ENCODE measurements at regions not wholly inside any gene's neighbourhood (a gene's known extent, or its start where the extent isn't known, plus 50 kb on each side); places are given as distances from the start of the nearest gene placed in this dataset.

DNA sequence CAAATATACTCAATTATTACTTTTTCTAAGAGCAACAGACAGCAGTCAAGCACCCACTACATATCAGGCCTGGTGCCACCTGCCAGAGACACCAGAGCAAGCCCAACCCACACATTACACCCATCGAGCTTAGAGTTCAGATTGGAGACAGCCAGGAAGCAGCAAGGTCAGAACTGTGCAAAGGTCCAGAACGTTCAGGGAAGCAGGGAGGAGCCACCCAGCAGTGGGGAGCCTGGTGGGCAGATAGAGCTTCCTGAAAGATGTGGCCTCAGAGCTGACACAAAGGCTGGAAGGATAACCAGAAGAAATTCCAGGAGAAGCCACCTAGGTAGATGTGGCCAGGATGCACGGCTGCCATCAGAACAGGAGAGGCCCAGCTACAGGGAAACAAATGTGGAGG is 440.5 kb upstream of the ID2 start:
- Histone ChIP-seq H3K4me3 (ENCODE audit: low read depth in 1 of 3, low read length in 3 of 3) (no peak overlapping the region), H3K9me3 (ENCODE audit: control insufficient read depth in 4 of 4, low read length in 3 of 4) (no peaks in the 10 kb centered on the region), H3K36me3 (ENCODE audit: control insufficient read depth in 4 of 4, insufficient read depth in 3 of 4, low read depth in 1 of 4, low read length in 3 of 4) (no peaks in the 10 kb centered on the region), H3K4me1 (ENCODE audit: control insufficient read depth in 4 of 4, insufficient read depth in 4 of 4, low read length in 3 of 4) (peaks cover 10 to 39% (median 24%) of the 10 kb centered on the region in 4 donors), H3K27ac (ENCODE audit: low read depth in 1 of 2, low read length in 2 of 2) (peak overlapping the region; percentile 80 to 89), H3K9ac (ENCODE audit: low read depth in 1 of 2, low read length in 2 of 2) (no peak overlapping the region), H3K27me3 (ENCODE audit: control insufficient read depth in 4 of 4, insufficient read depth in 4 of 4, low read length in 3 of 4) (no peaks in the 10 kb centered on the region)
- no peak for DNase-seq (ENCODE audit: low spot score)
- WGBS, result 40% methylated on average over 3 of the region's 3 CpGs
- TF ChIP-seq, protein P1, sequence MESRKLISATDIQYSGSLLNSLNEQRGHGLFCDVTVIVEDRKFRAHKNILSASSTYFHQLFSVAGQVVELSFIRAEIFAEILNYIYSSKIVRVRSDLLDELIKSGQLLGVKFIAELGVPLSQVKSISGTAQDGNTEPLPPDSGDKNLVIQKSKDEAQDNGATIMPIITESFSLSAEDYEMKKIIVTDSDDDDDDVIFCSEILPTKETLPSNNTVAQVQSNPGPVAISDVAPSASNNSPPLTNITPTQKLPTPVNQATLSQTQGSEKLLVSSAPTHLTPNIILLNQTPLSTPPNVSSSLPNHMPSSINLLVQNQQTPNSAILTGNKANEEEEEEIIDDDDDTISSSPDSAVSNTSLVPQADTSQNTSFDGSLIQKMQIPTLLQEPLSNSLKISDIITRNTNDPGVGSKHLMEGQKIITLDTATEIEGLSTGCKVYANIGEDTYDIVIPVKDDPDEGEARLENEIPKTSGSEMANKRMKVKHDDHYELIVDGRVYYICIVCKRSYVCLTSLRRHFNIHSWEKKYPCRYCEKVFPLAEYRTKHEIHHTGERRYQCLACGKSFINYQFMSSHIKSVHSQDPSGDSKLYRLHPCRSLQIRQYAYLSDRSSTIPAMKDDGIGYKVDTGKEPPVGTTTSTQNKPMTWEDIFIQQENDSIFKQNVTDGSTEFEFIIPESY (IDR thresholded peaks at IDR 0.05), result no peak
- TF ChIP-seq FOXA1 (IDR thresholded peaks at IDR 0.05) (no peak), YY1 (IDR thresholded peaks at IDR 0.05) (peak; percentile 75), JUND (IDR thresholded peaks at IDR 0.05) (peak in 1 of 2 donors; percentile 22), HNF4G (IDR thresholded peaks at IDR 0.05) (peak; percentile 68), NR2F2 (IDR thresholded peaks at IDR 0.05) (no peak), FOXA2 (IDR thresholded peaks at IDR 0.05) (no peak), RXRA (IDR thresholded peaks at IDR 0.05) (peak; percentile 87 to 92), GABPA (IDR thresholded peaks at IDR 0.05 in 1 of 2, conservative IDR thresholded peaks at IDR 0.05 in 1 of 2) (no peak), EGR1 (IDR thresholded peaks at IDR 0.05; ENCODE audit: low read depth in 2 of 2) (peak in 1 of 2 donors; percentile 32), SP1 (IDR thresholded peaks at IDR 0.05) (peak; percentile 88), HNF4A (conservative IDR thresholded peaks at IDR 0.05) (peak; percentile 85 to 87), TAF1 (conservative IDR thresholded peaks at IDR 0.05) (peak; percentile 61), RAD21 (IDR thresholded peaks at IDR 0.05) (peak; percentile 42 to 71)
- TF ChIP-seq, protein P2, sequence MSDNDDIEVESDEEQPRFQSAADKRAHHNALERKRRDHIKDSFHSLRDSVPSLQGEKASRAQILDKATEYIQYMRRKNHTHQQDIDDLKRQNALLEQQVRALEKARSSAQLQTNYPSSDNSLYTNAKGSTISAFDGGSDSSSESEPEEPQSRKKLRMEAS (IDR thresholded peaks at IDR 0.05), result peak; percentile 93
- TF ChIP-seq, protein P3, sequence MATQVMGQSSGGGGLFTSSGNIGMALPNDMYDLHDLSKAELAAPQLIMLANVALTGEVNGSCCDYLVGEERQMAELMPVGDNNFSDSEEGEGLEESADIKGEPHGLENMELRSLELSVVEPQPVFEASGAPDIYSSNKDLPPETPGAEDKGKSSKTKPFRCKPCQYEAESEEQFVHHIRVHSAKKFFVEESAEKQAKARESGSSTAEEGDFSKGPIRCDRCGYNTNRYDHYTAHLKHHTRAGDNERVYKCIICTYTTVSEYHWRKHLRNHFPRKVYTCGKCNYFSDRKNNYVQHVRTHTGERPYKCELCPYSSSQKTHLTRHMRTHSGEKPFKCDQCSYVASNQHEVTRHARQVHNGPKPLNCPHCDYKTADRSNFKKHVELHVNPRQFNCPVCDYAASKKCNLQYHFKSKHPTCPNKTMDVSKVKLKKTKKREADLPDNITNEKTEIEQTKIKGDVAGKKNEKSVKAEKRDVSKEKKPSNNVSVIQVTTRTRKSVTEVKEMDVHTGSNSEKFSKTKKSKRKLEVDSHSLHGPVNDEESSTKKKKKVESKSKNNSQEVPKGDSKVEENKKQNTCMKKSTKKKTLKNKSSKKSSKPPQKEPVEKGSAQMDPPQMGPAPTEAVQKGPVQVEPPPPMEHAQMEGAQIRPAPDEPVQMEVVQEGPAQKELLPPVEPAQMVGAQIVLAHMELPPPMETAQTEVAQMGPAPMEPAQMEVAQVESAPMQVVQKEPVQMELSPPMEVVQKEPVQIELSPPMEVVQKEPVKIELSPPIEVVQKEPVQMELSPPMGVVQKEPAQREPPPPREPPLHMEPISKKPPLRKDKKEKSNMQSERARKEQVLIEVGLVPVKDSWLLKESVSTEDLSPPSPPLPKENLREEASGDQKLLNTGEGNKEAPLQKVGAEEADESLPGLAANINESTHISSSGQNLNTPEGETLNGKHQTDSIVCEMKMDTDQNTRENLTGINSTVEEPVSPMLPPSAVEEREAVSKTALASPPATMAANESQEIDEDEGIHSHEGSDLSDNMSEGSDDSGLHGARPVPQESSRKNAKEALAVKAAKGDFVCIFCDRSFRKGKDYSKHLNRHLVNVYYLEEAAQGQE (IDR thresholded peaks at IDR 0.05), result peak; percentile 64
- TF ChIP-seq, protein P4, sequence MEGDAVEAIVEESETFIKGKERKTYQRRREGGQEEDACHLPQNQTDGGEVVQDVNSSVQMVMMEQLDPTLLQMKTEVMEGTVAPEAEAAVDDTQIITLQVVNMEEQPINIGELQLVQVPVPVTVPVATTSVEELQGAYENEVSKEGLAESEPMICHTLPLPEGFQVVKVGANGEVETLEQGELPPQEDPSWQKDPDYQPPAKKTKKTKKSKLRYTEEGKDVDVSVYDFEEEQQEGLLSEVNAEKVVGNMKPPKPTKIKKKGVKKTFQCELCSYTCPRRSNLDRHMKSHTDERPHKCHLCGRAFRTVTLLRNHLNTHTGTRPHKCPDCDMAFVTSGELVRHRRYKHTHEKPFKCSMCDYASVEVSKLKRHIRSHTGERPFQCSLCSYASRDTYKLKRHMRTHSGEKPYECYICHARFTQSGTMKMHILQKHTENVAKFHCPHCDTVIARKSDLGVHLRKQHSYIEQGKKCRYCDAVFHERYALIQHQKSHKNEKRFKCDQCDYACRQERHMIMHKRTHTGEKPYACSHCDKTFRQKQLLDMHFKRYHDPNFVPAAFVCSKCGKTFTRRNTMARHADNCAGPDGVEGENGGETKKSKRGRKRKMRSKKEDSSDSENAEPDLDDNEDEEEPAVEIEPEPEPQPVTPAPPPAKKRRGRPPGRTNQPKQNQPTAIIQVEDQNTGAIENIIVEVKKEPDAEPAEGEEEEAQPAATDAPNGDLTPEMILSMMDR (IDR thresholded peaks at IDR 0.05; ENCODE audit: low read depth, low read length, missing input control), result no peak
- TF ChIP-seq, protein P5, sequence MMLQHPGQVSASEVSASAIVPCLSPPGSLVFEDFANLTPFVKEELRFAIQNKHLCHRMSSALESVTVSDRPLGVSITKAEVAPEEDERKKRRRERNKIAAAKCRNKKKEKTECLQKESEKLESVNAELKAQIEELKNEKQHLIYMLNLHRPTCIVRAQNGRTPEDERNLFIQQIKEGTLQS (IDR thresholded peaks at IDR 0.05), result no peak
